Suprapubic skin (tissue), 4 donors: ENCODE measurements at regions not wholly inside any gene's neighbourhood (a gene's known extent, or its start where the extent isn't known, plus 50 kb on each side); places are given as distances from the start of the nearest gene placed in this dataset.

Experiments used
- POLR2A ChIP-seq, 2 donors: fragments of 450-650 bp; IDR thresholded peaks; one replicate each; pipeline ENCODE4 v1.6.1; 2017; ENCODE audit warnings: antibody characterized with exemption in 2 of 2, mild to moderate bottlenecking in 2 of 2, moderate library complexity in 2 of 2
- POLR2AphosphoS5 ChIP-seq, 3 donors: sonication (generic); formaldehyde crosslinking; IDR thresholded peaks; one replicate each; pipeline ENCODE4 v1.6.1; 2017; ENCODE audit warnings: antibody characterized with exemption in 3 of 3

DNA sequence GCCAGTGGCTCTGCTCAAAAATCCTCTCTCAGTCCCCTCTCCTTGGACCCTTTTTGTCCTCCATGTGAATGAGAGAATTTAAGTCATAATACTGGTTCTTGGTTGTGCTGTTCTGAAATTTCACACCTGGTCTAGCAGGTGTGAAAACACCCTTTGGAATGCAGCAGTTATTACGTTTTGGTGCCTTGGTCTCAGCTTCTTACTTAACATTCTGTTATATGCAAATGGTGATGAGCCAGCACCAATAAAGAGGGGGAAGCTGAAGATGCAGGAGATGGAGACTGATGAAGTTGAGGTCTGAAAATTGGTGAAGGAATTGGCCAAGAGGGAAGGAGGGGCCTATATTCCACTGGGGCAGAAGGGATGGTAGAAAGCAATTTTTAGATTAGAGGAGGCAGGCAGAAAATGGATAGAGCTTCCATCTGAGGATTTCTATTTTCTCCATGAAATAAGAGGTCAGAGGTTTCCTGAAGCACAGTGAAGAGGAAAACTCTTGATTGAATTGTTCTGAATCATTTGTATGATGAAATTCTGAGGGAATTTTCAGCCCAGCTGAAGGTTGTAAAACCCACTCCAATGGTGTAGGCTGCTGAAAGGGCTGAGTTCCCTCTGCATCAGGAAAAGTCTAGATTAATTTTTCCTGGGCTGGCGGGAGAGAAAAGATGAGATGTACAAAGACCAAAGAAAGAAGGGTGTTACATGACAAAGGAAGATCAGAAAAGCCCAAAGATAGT, 94.0 kb upstream of the FAM180A start:
- TF ChIP-seq POLR2A (IDR thresholded peaks at IDR 0.05) = no peak
- no peak for TF ChIP-seq POLR2AphosphoS5 (IDR thresholded peaks at IDR 0.05)
